NCI-H187 (cell line): ENCODE measurements at regions not wholly inside any gene's neighbourhood (a gene's known extent, or its start where the extent isn't known, plus 50 kb on each side); places are given as distances from the start of the nearest gene placed in this dataset.

Experiments
- DNase-seq, 2 experiments: peaks; one replicate each; lab custom pipeline; 2025; lab: John Stamatoyannopoulos, UW

DNA sequence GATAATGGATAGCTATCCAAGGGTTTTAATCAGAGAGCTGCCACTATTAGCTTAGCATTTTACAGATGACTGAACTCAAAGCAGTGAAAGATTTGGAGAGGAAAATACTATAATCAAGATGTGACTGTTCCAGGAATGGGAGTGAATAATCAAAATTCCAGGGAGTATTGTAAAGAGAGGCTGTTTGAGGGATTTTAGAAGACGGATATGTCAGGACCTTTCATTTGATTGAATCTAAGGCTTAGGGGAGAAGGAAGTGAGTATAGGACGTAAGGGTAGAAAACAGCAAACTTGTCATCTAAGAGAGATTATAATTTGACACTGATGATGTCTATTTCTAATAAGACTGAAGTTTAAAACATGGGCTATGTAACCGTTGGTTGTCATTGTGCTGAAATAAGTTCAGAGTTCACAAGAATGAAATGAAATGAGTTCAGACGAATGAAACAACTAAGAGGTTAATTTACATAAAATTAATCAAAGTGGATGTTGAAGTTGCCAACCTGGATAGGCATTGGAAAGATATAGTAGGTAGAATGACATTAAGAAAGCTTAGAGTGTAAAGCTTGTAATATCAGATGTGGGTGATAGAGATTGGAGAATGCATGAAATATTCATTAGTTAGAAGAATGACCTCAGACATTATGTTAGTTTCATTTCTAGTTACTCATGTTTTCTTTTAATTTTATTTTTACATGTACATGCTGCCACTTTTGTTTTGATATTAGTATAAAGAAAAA is 842.8 kb downstream of the SI start:
- DNase-seq: no peak

DNA sequence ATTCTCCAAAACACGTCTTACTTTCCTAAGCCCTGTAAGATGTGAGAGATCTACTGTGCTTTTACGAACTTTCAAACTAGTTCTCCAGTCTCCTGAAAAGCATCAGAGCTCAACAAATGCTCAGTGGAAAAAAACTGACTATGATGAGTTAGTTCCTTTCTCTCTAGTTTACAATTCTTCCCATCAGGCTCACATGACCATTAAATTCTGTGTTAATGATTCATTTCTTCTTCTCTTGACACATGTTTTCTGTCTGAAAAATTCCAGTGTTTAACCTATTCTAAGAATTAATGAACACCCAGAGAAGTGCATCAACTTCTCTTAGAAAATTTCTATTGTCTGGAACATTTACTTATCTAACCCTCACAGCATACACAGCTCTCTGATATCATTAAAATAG is 844.3 kb downstream of the SI start:
- DNase-seq: no peak

DNA sequence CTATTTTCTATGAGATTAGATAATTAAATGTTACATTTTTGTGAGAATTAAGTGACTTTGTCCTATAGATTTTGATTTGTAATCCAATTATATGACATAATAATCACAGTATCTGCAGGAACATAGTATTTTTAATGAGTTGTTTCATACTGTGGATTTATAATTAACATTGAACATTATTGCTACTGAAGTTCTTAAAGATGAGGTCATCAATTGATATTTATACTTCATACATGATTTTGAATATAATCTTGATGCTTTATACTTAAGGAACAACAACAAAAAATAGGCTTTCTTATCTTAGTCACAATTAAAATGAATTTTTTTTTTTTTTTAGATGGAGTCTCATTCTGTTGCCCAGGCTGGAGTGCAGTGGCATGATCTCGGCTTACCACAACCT is 846.6 kb downstream of the SI start:
- no peak for DNase-seq

DNA sequence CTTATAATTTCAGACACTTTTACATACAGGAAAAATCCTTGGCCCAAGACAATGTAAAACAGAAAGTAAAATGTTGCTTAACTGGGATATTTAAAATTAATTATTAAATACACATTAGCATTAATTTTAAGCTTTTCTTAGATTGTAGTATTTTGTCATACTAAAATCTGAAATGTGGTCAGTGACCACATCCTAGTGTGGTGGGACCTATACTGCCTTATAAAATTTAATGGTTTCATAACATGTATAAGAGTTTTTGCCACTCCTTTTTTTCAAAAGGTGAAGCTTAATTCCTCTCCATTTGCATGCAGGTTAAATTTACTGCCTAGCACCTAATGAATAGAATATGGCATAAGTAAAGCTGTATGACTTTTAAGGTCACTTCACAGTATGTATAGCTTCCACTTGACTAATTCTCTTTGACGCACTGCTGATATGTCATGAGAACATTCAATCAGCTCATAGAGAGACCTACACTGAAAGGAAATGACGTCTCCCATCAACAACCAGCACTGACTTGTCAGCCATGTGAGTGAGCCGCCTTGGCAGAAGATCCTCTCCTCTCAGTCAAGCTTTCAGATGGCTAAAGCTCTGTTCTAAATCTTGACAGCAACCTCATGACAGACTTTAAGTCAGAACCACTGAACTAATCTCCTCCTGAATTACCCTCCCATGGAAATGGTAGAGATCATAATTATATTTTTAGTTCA is 847.8 kb downstream of the SI start:
- DNase-seq: no peak

DNA sequence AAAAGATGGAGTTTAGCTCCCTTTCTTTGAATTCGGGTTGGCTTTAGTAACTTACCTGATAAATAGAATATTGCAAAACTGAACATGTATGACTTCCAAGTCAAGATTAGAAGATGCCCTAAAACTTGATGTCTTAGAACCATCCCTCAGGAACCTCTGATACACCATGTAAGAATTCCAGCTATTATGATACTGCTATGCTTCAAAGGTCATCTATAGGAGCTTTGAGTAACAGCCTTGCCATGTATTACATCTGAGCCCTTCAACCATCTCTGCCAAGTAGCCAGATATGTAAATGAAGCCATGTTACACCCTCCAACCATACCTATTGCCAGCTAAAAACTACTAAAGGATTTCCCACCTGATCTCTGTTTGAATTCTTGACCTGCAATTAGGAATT is 854.2 kb downstream of the SI start:
- DNase-seq: no peak

DNA sequence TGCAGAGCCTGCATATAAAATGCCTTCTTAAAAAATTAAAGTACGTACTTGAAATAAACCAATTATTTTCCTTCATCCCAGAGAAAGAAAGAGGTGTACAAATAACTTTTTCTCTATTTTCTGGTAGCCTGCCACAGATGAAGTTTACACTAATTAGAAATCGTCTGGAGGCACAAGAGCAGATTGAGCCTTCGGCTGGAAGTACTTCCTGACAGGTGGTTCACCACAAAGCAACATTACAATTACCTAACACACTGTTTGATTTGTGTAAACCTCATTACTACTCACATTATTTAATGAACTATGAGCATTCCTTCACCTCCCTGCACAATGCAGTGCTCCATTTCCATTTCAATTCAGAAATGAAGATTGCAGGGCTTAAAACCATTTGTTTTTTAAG is 856.1 kb downstream of the SI start:
- no peak for DNase-seq

DNA sequence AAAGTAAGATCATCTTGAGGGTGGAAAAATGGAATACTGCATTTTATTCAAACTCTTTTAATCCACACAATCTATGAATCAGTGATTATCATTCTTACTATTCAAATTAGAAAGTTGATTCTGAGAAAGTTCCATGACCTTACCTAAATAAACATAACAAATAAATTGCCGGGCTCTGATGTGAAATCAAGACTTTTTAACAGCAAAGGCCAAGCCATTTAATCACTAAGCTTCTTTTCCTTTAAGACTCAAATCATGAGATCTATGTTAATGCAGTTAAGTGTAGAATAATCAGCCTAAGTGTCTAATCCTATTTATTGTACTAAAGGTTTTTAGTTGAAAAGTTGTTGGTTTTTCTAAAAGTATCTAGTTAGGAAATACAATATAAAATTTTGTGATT is 857.0 kb downstream of the SI start:
- DNase-seq: no peak

DNA sequence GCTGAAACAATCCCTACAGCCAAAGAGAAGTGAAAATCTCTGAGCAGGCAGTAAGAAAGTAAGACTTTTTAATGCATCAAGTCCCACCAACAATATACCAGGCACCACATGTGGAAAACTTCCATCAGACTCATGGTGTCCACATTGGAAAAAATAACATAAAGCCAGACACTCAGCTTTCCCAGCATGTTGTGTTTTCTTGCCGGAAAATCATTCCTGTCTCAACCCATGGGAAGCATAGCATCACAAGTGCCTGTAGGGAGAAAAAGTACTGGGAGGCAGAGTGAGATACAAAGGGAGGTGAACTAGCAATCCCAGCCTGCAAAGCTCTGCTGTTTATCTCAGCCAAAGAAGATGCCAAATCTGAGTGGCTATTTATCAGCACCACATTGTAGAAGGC is 868.9 kb downstream of the SI start:
- no peak for DNase-seq

DNA sequence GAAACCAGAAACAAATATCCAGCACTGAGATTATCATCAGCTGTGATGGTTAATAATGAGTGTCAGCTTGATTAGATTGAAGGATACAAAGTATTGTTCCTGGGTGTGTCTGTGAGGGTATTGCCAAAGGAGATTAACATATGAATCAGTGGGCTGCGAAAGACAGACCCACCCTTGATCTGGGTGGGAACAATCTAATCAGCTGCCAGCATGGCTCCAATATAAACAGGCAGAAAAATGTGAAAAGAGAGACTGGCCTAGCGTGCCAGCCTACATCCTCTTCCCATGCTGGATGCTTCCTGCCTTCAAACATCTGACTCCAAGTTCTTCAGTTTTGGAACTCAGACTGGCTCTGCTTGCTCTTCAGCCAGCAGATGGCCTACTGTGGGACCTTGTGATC is 869.5 kb downstream of the SI start:
- DNase-seq: no peak

DNA sequence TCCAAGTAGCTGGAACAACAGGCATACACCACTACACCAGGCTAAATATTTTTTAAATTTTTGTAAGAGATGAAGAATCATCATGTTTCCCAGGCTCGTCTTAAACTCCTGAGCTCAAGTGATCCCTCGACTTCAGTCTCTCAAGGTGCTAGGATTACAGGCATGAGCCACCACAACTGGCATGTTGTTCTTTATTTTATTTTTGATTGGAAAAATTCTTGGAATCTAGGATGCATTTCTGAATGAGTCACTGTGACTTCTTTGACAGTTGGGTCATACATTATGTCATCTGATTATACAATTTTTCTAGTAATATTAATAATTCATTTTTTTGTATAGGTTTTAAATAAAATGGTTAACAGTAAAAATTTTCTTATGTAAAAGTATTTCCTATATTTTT is 870.2 kb downstream of the SI start:
- no peak for DNase-seq

DNA sequence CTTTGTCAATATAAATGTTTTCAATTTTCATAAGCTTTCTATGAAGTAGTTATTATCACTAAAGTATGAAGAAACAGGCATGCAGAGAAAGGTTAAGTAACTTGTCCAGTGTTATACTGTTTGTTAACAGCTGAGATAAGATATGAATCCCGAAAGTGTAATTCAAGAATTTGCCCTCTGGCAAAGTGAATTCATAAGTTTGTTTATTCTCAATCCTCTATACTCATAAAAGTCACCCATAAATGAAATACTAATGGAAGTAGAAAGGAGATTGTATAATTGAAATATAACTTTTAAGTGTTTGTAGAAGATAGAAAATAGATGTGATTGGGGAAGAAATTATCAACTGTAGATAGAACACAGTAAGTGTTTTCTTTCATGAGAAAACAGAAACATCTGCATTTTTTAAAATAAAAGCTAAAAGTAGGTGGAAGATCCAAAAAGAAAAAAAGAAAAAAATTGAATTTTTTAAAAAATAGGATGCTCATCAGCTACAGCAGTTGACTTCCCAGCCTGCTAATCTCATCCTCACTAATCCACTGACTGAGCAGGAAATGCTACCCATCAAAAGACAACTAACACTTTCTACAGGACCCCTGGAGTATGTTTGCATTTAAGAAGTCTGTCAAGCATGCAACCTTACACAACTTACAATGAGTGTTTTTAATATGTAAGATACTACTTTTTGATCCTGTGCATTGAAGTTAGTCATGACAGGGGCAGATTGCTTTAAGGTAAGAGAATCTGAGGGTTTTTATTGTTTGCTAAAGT is 878.1 kb downstream of the SI start:
- no peak for DNase-seq

DNA sequence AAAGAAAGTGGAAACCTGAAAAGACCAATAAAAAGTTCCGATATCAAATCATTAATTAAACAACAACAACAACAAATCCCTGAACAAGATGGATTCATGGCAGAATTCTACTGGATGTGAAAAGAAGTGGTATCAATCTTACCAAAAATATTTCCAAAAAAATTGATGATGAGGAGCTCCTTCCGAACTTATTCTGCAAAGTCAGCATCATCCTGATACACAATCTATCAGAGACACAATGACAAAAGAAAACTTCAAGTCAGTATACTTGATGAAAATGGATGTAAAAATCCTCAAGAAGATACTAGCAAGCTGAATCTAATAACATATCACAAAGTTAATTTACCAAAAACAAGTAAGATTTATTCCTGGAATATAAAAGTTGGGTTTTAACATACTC is 881.8 kb downstream of the SI start:
- no peak for DNase-seq

DNA sequence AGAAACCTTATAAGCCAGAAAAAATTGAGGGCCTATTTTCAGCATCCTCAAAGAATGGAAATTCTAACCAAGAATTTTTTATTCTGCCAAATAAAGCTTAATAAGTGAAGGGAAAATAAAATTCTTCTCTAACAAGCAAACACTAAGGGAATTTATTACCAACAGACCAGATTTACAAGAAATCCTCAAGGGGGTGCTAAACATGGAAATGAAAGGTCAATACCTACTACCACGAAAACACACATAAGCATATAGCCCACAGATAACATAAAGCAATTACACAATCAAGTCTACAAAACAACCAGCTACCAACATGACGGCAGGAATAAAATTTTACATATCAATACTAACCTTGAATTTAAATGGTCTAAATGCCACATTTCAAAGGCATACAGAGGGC is 883.5 kb downstream of the SI start:
- DNase-seq: no peak

DNA sequence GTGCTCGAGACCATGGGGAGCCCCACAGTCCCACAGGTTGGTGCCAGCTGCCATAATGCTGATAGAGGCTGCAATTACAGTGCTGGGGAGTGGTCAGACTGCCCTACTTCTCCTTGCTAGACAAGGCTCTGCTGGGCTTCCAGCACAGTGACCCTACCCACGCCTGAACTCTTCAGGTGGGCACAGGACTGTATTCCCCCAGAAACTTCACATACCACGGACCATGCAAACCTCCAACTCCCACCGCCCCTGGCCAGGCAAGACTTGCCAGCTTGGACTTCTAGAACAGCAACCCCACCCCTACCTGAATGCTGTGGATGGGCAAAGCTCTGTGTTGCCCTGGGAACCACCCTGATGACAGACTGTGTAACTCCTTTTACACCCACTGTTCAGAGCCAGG is 885.3 kb downstream of the SI start:
- no peak for DNase-seq

DNA sequence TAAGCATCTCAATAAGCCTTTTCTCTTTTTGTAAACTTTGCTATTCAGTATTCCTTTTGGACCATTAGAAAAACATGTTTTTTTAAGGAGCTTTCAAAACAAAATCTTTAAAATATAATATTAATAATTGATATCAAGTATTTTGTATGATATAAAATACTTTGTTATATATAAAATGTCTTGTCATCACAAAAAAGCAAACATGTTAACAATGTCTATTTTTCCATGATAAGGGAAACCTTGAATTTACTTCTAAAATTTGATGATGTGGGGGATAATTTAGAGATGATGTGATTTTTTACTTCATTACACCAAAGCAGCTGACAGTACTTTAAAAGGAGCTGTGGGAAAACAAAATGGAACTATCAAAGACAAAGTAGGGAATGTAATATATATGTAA is 887.7 kb downstream of the SI start:
- DNase-seq: no peak

DNA sequence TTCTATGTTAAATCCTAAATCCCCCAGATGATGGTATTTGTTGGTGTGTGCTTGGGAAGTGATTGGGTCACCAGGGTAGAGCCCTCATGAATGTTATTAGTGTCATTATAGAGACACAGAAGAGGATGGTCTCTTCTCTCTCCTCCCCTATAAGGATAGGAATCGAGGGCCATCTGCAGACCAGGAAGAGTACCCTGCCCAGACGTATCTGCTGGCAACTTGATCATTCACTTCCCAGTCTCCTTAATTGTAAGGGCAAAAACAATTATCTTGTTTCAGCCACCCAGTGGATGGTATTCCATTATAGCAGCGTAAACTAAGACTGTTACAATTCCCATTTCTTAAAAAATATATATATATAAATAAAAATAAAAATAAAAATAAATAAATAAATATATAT is 892.2 kb downstream of the SI start:
- no peak for DNase-seq

DNA sequence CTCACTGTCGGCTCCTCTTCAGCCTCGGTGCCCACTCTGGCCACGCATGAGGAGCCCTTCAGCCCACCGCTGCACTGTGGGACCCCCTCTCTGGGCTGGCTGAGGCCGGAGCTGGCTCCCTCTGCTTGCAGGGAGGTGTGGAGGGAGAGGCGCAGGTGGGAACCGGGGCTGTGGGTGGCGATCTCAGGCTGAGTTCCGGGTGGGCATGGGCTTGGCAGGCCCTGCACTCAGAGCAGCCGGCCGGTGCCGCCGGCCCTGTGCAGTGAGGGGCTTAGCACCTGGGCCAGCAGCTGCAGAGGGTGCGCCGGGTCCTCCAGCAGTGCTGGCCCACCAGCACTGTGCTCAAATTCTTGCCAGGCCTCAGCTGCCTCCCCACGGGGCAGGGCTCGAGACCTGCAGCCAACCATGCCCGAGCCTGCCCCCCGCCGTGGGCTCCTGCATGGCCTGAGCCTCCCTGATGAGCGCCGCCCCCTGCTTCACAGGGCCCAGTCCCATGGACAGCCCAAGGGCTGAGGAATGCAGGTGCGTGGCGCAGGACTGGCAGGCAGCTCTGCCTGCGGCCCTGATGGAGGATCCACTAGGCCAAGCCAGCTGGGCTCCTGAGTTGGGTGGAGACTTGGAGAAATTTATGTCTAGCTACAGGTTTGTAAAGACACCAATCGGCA is 899.1 kb downstream of the SI start:
- no peak for DNase-seq

DNA sequence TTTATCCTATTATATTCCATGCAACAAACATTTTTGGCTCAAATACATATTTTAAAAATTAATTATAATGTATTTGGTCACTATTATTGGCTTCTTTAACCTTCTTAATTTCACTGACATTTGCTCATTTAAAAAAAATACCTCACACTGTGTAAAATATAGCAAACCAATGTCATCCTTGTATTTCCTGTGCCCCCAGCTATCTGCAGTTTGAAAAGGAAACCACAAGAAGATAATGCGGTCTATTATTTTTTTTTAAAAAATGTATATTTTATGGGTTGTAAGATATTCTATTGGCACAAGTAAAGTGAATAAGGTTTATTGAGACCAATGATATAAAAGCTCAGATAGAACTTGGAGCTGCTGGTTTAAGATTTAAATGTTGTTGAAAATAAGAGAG is 904.2 kb downstream of the SI start:
- no peak for DNase-seq

DNA sequence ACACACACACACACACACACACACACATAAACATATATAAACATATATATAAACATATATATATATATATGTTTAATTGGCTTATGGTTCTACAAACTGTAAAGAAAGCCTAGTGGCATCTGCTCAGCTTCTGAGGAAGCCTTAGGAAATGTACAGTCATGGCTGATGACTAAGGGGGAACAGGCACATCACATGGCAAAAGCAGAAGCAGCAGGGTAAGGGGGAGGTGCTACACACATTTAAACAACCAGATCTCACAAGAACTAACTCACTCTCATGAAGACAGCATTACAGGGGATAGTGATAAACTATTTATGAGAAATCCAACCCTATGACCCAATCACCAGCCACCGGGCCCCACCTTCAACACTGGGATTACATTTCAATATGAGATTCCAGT is 922.9 kb downstream of the SI start:
- no peak for DNase-seq

DNA sequence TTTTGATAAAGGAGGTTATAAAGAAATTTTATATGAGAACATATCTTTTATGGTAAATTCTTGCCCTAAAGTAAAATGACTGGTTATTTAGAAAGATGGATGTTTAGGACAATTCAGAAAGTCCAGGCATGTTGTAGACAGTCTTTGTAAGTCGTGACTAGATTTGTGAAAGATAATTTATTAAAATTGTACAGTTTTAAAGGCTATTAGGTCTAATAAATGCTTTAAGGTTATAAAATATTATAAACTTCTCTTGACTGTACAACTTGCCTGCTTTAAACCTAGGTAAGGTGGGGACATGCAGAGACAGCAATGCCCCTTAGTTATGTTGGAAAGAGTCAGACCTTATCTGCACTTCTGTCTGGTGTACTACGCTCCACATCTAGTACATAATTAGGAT is 933.5 kb downstream of the SI start:
- DNase-seq: no peak

DNA sequence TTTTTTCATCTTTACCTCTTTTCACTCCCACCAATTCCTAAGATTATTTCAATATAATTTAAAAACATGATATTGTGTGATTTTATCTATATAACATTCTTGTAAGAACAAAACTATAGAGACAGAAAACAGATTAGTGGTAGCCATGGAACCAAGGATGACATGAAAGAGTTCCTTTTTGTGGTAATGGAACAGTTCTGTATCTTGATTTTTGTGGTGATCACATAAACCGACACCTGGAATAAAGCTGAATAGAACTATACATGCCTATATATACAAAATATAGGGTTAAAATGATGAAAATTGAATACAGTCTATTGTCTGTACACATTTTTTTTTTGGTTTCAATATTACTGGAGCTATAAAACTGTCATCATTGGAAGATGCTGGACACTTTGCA is 945.4 kb downstream of the SI start:
- no peak for DNase-seq
